ENCODE measurements at regions not wholly inside any gene's neighbourhood (a gene's known extent, or its start where the extent isn't known, plus 50 kb on each side); places are given as distances from the start of the nearest gene placed in this dataset.

- TF ChIP-seq CTCF (IDR thresholded peaks at IDR 0.05; ENCODE audit: extremely low read depth in 1 of 2, insufficient read depth in 1 of 2, low read depth in 1 of 2, low read length in 2 of 2) (no peak), POLR2A (IDR thresholded peaks at IDR 0.05; ENCODE audit: low read depth, low read length) (no peak)
These were observed 67.3 kb upstream of the SPATS2L start for GRCh38 chr2:200239216-200239615.

Data from endothelial cell of umbilical vein (primary cell).